Liver (tissue), 8 donors: ENCODE measurements at regions not wholly inside any gene's neighbourhood (a gene's known extent, or its start where the extent isn't known, plus 50 kb on each side); places are given as distances from the start of the nearest gene placed in this dataset.
A peak's percentile ranks its signal among the peaks of the same experiment; 100 is the strongest.

Source experiments
- DNase-seq: peaks from one replicate; pipeline ENCODE4 v3.0.0-alpha.2; 2017; ENCODE audit warnings: low spot score
- H3K27ac ChIP-seq, 2 donors: one replicate each; pipeline ENCODE4 v1.7.0; 2013; ENCODE audit warnings: inconsistent platforms in 2 of 2, low read length in 2 of 2, control low read depth in 1 of 2, low read depth in 1 of 2, mild to moderate bottlenecking in 1 of 2
- H3K27me3 ChIP-seq, 4 donors: one replicate each; pipeline versions ENCODE4 v1.6.1 to v1.7.0; 2013; ENCODE audit warnings: low read length in 3 of 4, inconsistent platforms in 1 of 4, mild to moderate bottlenecking in 1 of 4, moderate library complexity in 1 of 4; ENCODE audit not compliant: control insufficient read depth in 4 of 4, insufficient read depth in 4 of 4
- H3K36me3 ChIP-seq, 4 donors: one replicate each; pipeline versions ENCODE4 v1.6.1 to v1.7.0; 2013; ENCODE audit warnings: low read length in 3 of 4, mild to moderate bottlenecking in 3 of 4, low read depth in 1 of 4, moderate library complexity in 1 of 4; ENCODE audit not compliant: control insufficient read depth in 4 of 4, insufficient read depth in 3 of 4
- H3K4me1 ChIP-seq, 4 donors: one replicate each; pipeline versions ENCODE4 v1.6.1 to v1.7.0; 2013; ENCODE audit warnings: low read length in 3 of 4, mild to moderate bottlenecking in 3 of 4, moderate library complexity in 1 of 4; ENCODE audit not compliant: control insufficient read depth in 4 of 4, insufficient read depth in 4 of 4
- H3K4me3 ChIP-seq, 3 donors: one replicate each; pipeline versions ENCODE4 v1.6.1 to v1.7.0; 2013; ENCODE audit warnings: low read length in 3 of 3, control low read depth in 1 of 3, low read depth in 1 of 3, mild to moderate bottlenecking in 1 of 3
- H3K9ac ChIP-seq, 2 donors: one replicate each; pipeline ENCODE4 v1.7.0; 2013; ENCODE audit warnings: low read length in 2 of 2, mild to moderate bottlenecking in 2 of 2, moderate library complexity in 2 of 2, control low read depth in 1 of 2, low read depth in 1 of 2
- H3K9me3 ChIP-seq, 4 donors: one replicate each; pipeline versions ENCODE4 v1.6.1 to v1.7.0; 2013; ENCODE audit warnings: low read length in 3 of 4; ENCODE audit not compliant: control insufficient read depth in 4 of 4
- EGR1 ChIP-seq, 2 donors: IDR thresholded peaks; 2 replicates each; pipeline ENCODE4 v1.6.1; 2016 to 2018; ENCODE audit warnings: antibody characterized with exemption in 2 of 2, low read depth in 2 of 2
- GABPA ChIP-seq, 2 donors: IDR thresholded peaks in 1 of 2; conservative IDR thresholded peaks in 1 of 2; 2 replicates each; pipeline ENCODE4 v1.6.1; 2016; ENCODE audit warnings: antibody characterized with exemption in 2 of 2, mild to moderate bottlenecking in 1 of 2, moderate library complexity in 1 of 2
- HNF4A ChIP-seq, 2 donors: conservative IDR thresholded peaks; 2 replicates each; pipeline ENCODE4 v1.6.1; 2016; ENCODE audit warnings: antibody characterized with exemption in 2 of 2, mild to moderate bottlenecking in 2 of 2
- HNF4G ChIP-seq: IDR thresholded peaks from 2 replicates; pipeline ENCODE4 v1.6.1; 2016; ENCODE audit warnings: antibody characterized with exemption
- JUND ChIP-seq, 2 donors: IDR thresholded peaks; 2 replicates each; pipeline ENCODE4 v1.6.1; 2016; ENCODE audit warnings: antibody characterized with exemption in 2 of 2
- RAD21 ChIP-seq, 2 donors: IDR thresholded peaks; 2 replicates each; pipeline ENCODE4 v1.6.1; 2016; ENCODE audit warnings: antibody characterized with exemption in 2 of 2, mild to moderate bottlenecking in 2 of 2
- RXRA ChIP-seq, 2 donors: IDR thresholded peaks; 2 replicates each; pipeline ENCODE4 v1.6.1; 2017 to 2018; ENCODE audit warnings: antibody characterized with exemption in 2 of 2, mild to moderate bottlenecking in 1 of 2
- SP1 ChIP-seq: IDR thresholded peaks from 2 replicates; pipeline ENCODE4 v1.6.1; 2018; ENCODE audit warnings: antibody characterized with exemption, mild to moderate bottlenecking
- TAF1 ChIP-seq: conservative IDR thresholded peaks from 2 replicates; pipeline ENCODE4 v1.6.1; 2016; ENCODE audit warnings: antibody characterized with exemption, mild to moderate bottlenecking
- WGBS: extraction: QIAGEN DNeasy Blood & Tissue Kit; methylation state at CpG from one replicate; pipeline ENCODE4 v1.1.7; 2013; 5-methylcytosine and 5-hydroxymethylcytosine counted together
- TF ChIP-seq, protein P1 (sequence below): fragments of 150-350 bp; IDR thresholded peaks from 2 replicates; pipeline ENCODE4 v1.5.1; 2017; ENCODE audit warnings: improper control_type of control experiment, low read depth, low read length; ENCODE audit not compliant: missing input control
- TF ChIP-seq, protein P2 (sequence below): IDR thresholded peaks from 2 replicates; pipeline ENCODE4 v1.6.1; 2016; ENCODE audit warnings: antibody characterized with exemption
- TF ChIP-seq, protein P3 (sequence below): IDR thresholded peaks from 2 replicates; pipeline ENCODE4 v1.6.1; 2016; ENCODE audit warnings: antibody characterized with exemption
- TF ChIP-seq, protein P4 (sequence below): IDR thresholded peaks from 2 replicates; pipeline ENCODE4 v1.6.1; 2016; ENCODE audit warnings: antibody characterized with exemption, mild to moderate bottlenecking
- donor health status: healthy.
- donor health status: healthy.
- donor health status: healthy.
- donor health status: healthy.
- donor health status: healthy.

GRCh38 chr1:239898062-239898730 is 193.5 kb upstream of the FMN2 start:
- no peaks in the 10 kb centered on the region for H3K9me3 ChIP-seq
- DNase-seq: peak; percentile 79
- no peak overlapping the region for H3K27ac ChIP-seq
- H3K4me1 ChIP-seq: peaks cover 0 to 10% (median 5%) of the 10 kb centered on the region in 4 donors
- no peak overlapping the region for H3K4me3 ChIP-seq
- no peak overlapping the region for H3K9ac ChIP-seq
- H3K27me3 ChIP-seq: no peaks in the 10 kb centered on the region
- no peaks in the 10 kb centered on the region for H3K36me3 ChIP-seq
- WGBS: 18% methylated on average over 15 of the region's 15 CpGs
- TF ChIP-seq GABPA (IDR thresholded peaks at IDR 0.05 in 1 of 2, conservative IDR thresholded peaks at IDR 0.05 in 1 of 2) (no peak), HNF4A (conservative IDR thresholded peaks at IDR 0.05) (peak in 1 of 2 donors; percentile 5), RXRA (IDR thresholded peaks at IDR 0.05) (peak; percentile 21 to 25), RAD21 (IDR thresholded peaks at IDR 0.05) (peak; percentile 98 to 100), HNF4G (no peak)
- TF ChIP-seq, protein P1, sequence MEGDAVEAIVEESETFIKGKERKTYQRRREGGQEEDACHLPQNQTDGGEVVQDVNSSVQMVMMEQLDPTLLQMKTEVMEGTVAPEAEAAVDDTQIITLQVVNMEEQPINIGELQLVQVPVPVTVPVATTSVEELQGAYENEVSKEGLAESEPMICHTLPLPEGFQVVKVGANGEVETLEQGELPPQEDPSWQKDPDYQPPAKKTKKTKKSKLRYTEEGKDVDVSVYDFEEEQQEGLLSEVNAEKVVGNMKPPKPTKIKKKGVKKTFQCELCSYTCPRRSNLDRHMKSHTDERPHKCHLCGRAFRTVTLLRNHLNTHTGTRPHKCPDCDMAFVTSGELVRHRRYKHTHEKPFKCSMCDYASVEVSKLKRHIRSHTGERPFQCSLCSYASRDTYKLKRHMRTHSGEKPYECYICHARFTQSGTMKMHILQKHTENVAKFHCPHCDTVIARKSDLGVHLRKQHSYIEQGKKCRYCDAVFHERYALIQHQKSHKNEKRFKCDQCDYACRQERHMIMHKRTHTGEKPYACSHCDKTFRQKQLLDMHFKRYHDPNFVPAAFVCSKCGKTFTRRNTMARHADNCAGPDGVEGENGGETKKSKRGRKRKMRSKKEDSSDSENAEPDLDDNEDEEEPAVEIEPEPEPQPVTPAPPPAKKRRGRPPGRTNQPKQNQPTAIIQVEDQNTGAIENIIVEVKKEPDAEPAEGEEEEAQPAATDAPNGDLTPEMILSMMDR: peak; percentile 97

DNA sequence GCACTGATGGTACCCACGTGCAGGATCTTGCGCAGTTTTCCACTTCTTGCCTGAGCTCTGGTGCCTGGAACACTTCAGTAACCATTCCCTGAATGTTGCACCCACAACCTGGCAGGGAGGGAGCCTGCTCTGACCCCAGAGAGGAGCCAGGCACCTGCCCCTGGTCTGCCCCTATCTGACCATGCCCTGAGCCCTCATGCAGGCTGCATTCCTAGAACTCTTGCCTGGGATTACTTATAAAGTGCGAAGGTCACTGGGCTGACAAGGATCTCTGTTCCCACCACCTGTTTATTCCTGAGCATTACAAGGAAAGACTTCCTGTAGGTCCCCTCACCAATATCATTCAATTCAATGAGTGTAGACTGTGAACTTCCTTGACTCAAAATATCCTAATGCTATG is 191.9 kb upstream of the FMN2 start:
- Histone ChIP-seq H3K9ac (no peak overlapping the region), H3K27ac (no peak overlapping the region), H3K4me3 (no peak overlapping the region), H3K27me3 (no peaks in the 10 kb centered on the region), H3K36me3 (no peaks in the 10 kb centered on the region), H3K9me3 (no peaks in the 10 kb centered on the region), H3K4me1 (peaks cover 0 to 10% (median 5%) of the 10 kb centered on the region in 4 donors)
- no peak for DNase-seq
- TF ChIP-seq TAF1 (no peak), SP1 (no peak), HNF4A (conservative IDR thresholded peaks at IDR 0.05) (peak in 1 of 2 donors; percentile 27)
- 81% methylated on average over 3 of the region's 3 CpGs for WGBS

DNA sequence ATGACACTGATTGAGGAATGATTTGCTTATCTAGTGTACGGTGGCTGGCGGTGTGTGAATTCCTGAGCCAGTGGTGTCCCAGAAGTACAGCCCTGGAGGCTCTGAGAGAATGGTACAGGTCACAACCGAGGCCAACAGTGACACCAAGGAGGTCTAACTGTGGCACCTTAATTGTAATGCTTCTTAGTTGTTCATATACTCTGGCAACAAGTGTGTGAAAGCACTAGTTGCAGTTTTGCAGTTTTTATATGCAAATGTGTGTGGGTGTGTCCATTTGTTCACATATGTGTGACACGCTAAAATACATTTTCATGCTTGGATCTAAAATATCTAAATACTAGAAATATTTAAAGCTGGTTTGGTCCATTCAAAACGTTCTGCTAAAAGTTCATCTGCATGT is 185.3 kb upstream of the FMN2 start:
- WGBS: 63% methylated on average over 5 of the region's 5 CpGs
- no peaks in the 10 kb centered on the region for H3K36me3 ChIP-seq
- no peaks in the 10 kb centered on the region for H3K4me1 ChIP-seq
- TF ChIP-seq, protein P2, sequence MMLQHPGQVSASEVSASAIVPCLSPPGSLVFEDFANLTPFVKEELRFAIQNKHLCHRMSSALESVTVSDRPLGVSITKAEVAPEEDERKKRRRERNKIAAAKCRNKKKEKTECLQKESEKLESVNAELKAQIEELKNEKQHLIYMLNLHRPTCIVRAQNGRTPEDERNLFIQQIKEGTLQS: no peak
- TF ChIP-seq RAD21 (IDR thresholded peaks at IDR 0.05) (no peak), JUND (IDR thresholded peaks at IDR 0.05) (no peak), TAF1 (no peak), HNF4G (no peak), GABPA (IDR thresholded peaks at IDR 0.05 in 1 of 2, conservative IDR thresholded peaks at IDR 0.05 in 1 of 2) (no peak), EGR1 (IDR thresholded peaks at IDR 0.05; ENCODE audit: low read depth in 2 of 2) (no peak), HNF4A (conservative IDR thresholded peaks at IDR 0.05) (no peak)
- TF ChIP-seq, protein P3, sequence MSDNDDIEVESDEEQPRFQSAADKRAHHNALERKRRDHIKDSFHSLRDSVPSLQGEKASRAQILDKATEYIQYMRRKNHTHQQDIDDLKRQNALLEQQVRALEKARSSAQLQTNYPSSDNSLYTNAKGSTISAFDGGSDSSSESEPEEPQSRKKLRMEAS: no peak
- TF ChIP-seq, protein P4, sequence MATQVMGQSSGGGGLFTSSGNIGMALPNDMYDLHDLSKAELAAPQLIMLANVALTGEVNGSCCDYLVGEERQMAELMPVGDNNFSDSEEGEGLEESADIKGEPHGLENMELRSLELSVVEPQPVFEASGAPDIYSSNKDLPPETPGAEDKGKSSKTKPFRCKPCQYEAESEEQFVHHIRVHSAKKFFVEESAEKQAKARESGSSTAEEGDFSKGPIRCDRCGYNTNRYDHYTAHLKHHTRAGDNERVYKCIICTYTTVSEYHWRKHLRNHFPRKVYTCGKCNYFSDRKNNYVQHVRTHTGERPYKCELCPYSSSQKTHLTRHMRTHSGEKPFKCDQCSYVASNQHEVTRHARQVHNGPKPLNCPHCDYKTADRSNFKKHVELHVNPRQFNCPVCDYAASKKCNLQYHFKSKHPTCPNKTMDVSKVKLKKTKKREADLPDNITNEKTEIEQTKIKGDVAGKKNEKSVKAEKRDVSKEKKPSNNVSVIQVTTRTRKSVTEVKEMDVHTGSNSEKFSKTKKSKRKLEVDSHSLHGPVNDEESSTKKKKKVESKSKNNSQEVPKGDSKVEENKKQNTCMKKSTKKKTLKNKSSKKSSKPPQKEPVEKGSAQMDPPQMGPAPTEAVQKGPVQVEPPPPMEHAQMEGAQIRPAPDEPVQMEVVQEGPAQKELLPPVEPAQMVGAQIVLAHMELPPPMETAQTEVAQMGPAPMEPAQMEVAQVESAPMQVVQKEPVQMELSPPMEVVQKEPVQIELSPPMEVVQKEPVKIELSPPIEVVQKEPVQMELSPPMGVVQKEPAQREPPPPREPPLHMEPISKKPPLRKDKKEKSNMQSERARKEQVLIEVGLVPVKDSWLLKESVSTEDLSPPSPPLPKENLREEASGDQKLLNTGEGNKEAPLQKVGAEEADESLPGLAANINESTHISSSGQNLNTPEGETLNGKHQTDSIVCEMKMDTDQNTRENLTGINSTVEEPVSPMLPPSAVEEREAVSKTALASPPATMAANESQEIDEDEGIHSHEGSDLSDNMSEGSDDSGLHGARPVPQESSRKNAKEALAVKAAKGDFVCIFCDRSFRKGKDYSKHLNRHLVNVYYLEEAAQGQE: no peak
- DNase-seq: no peak
- H3K4me3 ChIP-seq: no peak overlapping the region
- H3K9ac ChIP-seq: no peak overlapping the region
- no peak overlapping the region for H3K27ac ChIP-seq
- H3K27me3 ChIP-seq: no peaks in the 10 kb centered on the region
- no peaks in the 10 kb centered on the region for H3K9me3 ChIP-seq
